ENCODE measurements at regions not wholly inside any gene's neighbourhood (a gene's known extent, or its start where the extent isn't known, plus 50 kb on each side); places are given as distances from the start of the nearest gene placed in this dataset.

GRCh38 chr10:124182088-124182541 is 88.7 kb upstream of the CHST15 start:
- H3K4me3 Mint-ChIP-seq: no peak overlapping the region
- no peak overlapping the region for H3K27ac Mint-ChIP-seq
- intact Hi-C loops (cut with micrococcal nuclease): no loop called here
- peaks cover 19% of the 10 kb centered on the region for H3K27me3 Mint-ChIP-seq
- no peaks in the 10 kb centered on the region for H3K9me3 Mint-ChIP-seq
- peaks cover 22% of the 10 kb centered on the region for H3K4me1 Mint-ChIP-seq (ENCODE audit: low read depth)
- no peaks in the 10 kb centered on the region for H3K36me3 Mint-ChIP-seq (ENCODE audit: low read depth)

DNA sequence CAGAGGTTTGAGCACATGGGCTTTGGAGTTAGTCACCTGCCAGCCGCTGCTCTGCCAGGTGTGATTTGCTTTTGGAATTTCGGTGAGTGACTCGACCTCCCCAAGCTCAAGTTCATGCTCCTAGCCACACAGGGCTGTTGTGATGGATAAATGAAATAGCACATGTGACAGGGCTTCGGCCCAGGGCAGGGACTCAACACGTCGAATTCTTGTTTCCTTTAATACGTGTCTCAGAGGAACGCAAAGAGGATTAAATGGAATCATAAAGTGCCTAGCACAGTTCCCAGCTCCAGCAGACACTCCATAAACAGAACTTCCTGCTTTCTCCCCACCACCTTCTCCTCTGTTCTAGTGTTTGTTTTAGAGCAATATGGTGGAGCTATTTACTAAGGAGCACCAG is 88.3 kb upstream of the CHST15 start:
- H3K36me3 Mint-ChIP-seq (ENCODE audit: low read depth): no peaks in the 10 kb centered on the region

DNA sequence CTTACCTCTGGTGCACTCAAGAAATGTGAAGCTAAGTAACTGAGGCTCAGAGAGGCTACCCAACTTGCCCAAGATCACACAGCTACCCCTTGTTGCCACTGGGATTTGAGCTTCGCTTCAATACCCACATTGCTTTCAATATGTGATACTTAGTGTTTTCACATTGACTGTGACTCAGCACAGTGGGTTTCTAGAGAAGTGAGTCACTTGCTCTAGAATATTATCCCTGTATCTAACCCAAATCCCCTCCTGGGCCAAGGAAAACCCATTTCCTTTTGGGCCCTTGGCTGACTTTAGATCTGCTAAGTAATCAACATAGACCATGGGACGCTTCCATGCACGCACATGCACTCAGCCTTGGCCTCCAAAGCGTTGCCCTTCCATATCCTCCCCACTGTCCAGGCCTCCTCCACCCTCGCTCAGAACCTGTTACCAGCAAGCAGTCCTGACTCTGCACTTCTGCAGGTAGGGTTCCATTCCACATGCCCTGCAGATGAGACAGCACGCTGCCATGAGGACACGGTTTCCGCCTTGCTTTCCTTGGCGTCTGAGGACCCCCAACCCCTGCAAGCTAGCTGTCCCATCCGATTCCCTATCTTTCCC is 87.7 kb upstream of the CHST15 start:
- H3K4me3 Mint-ChIP-seq: no peak overlapping the region
- intact Hi-C loops (cut with micrococcal nuclease): no loop called here
- H3K4me1 Mint-ChIP-seq (ENCODE audit: low read depth): peaks cover 30% of the 10 kb centered on the region
- H3K27me3 Mint-ChIP-seq: peaks cover 29% of the 10 kb centered on the region
- peak overlapping the region; percentile 40 for H3K27ac Mint-ChIP-seq
- H3K36me3 Mint-ChIP-seq (ENCODE audit: low read depth): no peaks in the 10 kb centered on the region
- H3K9me3 Mint-ChIP-seq: no peaks in the 10 kb centered on the region

More for the DNA sequence above, 88.3 kb upstream of the CHST15 start:
- intact Hi-C loops (cut with micrococcal nuclease): no loop called here
- no peak overlapping the region for H3K4me3 Mint-ChIP-seq
- H3K4me1 Mint-ChIP-seq (ENCODE audit: low read depth): peaks cover 25% of the 10 kb centered on the region
- H3K27ac Mint-ChIP-seq: peak overlapping the region; percentile 40
- H3K9me3 Mint-ChIP-seq: no peaks in the 10 kb centered on the region
- peaks cover 23% of the 10 kb centered on the region for H3K27me3 Mint-ChIP-seq

DNA sequence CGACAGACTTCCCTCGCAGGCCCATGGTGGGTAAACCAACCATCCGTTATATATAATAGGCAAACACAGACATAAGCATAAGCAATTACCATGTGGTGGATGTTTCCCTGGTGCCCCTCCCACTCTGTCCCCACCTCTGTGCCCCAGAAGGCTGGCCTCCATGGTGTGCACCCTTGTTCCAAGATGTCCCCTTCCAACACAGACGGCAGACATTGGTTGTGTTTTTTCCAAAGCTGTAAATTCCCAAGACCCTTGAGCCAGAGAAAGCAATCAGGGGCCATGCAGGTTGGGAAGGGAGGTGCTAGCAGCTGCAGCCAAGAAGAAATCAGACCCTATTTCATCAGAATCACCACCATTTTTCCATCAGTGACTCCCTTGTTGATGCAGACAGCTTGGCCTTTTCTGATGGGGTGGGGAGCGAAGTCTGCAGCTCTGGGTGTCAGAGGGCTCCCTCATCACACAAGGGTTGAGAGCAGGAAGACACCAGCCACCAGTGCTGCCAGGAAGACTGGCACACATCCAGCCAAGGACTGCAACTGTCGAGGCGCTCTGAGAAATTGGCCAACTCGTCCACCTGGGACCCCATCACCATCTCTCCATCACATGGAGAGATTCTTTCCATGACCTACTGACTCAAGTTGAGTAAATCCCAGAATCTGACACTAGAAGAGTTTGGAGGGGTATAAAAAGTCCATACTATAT is 86.8 kb upstream of the CHST15 start:
- H3K9me3 Mint-ChIP-seq: no peaks in the 10 kb centered on the region
- peaks cover 35% of the 10 kb centered on the region for H3K4me1 Mint-ChIP-seq (ENCODE audit: low read depth)
- H3K27ac Mint-ChIP-seq: no peak overlapping the region
- no peak overlapping the region for H3K4me3 Mint-ChIP-seq
- H3K36me3 Mint-ChIP-seq (ENCODE audit: low read depth): no peaks in the 10 kb centered on the region
- intact Hi-C loops (cut with micrococcal nuclease): no loop called here
- peaks cover 37% of the 10 kb centered on the region for H3K27me3 Mint-ChIP-seq

DNA sequence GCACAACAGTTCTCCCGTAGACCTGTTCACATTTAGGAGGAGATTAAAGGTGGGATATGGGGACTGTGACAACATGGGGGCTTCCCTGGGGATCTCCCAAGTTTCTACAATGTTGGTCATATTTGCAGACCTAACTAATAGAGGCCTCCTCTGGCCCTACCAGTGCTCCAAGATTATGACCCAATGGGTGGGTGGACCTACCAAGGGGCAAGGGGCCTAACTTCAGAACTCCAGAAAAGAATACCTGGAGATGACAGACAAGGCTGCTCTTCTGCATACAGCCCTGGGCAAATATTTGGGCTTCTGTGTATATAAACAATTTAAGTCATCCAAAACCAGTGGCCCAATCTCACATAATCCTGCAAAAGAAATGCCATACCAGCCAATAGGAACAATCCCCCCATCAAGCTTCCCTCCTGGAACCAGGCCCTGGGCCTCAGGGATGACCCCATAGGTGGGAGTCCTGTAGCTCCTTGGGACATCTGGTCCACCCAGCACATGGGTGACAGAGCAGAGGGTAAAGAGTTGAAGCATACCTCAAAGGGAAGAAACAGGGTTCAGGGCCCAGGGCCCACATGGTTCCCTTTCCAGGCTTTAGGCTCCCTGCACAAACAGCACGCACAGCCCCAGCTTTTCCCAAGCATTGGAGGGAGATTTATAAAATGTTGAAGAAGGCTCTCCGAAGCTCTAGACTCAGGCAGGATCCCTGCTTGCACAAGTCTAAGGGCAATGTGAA is 86.1 kb upstream of the CHST15 start:
- no peaks in the 10 kb centered on the region for H3K9me3 Mint-ChIP-seq
- H3K4me1 Mint-ChIP-seq (ENCODE audit: low read depth): peaks cover 35% of the 10 kb centered on the region
- peaks cover 39% of the 10 kb centered on the region for H3K27me3 Mint-ChIP-seq
- no peaks in the 10 kb centered on the region for H3K36me3 Mint-ChIP-seq (ENCODE audit: low read depth)
- no peak overlapping the region for H3K27ac Mint-ChIP-seq
- intact Hi-C loops (cut with micrococcal nuclease): no loop called here
- no peak overlapping the region for H3K4me3 Mint-ChIP-seq

DNA sequence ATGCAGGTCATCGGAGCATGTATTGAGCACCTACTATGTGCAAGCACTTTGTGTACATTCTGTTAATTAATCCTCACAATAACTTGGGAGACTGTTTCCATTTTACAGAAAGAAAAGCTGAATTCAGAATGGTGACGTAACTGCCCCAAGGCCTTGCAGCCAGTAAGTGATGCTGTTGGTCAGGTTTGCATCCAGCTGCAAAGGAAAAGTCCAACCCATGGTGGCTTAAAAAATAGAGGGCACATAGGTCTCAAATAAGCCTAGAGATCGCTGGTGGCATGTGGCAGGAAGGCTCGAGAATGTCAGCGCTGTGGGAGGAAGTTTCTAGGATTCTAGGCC is 83.8 kb upstream of the CHST15 start:
- Mint-ChIP-seq H3K4me1 (ENCODE audit: low read depth) (peaks cover 35% of the 10 kb centered on the region), H3K9me3 (no peaks in the 10 kb centered on the region), H3K27ac (no peak overlapping the region), H3K4me3 (no peak overlapping the region), H3K27me3 (peaks cover 40% of the 10 kb centered on the region), H3K36me3 (ENCODE audit: low read depth) (no peaks in the 10 kb centered on the region)
- intact Hi-C loops (cut with micrococcal nuclease): no loop called here

DNA sequence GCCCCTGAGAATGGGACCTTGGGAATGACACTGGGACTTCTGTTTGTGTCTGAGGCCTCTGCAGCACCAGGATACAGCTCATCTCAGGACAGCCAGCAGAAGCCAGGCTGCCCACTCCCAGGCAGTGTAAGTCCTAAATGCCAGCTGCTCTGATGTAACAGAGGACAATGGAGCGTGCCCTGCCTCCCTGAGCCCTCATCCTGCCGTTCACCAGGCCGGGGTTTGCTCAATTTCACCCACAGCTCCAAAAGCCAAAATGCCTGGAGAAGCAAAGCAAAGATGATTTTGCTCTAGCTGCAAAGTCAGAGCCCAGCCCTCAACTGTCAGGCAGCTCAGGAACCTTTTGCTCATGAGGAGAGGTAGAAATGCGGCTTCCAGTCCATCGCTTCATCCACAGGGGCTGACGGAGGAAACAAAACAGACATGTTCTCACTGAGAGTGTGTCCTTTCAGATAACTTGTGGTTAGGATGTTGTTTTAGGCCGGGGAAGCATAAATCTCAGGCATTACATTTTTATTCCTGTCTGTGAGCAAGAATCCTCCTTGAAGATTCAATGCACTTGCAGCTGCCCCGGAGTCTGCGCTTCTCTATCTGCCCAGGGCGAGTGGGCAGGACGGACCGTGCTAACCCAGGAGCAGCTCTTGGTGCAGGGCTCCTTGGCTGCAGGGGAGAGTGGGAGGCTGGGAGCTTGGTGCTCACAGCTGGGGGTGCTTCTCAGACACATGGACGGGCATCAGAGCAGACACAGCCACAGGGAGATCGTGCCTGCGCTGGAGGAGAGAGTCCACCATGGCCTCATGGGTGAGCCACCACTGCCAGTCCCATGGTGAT is 83.2 kb upstream of the CHST15 start:
- Mint-ChIP-seq H3K36me3 (ENCODE audit: low read depth) (no peaks in the 10 kb centered on the region), H3K4me3 (no peak overlapping the region), H3K4me1 (ENCODE audit: low read depth) (peaks cover 31% of the 10 kb centered on the region), H3K27me3 (peaks cover 41% of the 10 kb centered on the region), H3K27ac (no peak overlapping the region), H3K9me3 (no peaks in the 10 kb centered on the region)
- intact Hi-C loops (cut with micrococcal nuclease): no loop called here

- peaks cover 44% of the 10 kb centered on the region for H3K27me3 Mint-ChIP-seq
- H3K4me3 Mint-ChIP-seq: no peak overlapping the region
- intact Hi-C loops (cut with micrococcal nuclease): no loop called here
- H3K36me3 Mint-ChIP-seq (ENCODE audit: low read depth): no peaks in the 10 kb centered on the region
- H3K9me3 Mint-ChIP-seq: no peaks in the 10 kb centered on the region
- peaks cover 24% of the 10 kb centered on the region for H3K4me1 Mint-ChIP-seq (ENCODE audit: low read depth)
- no peak overlapping the region for H3K27ac Mint-ChIP-seq
Measured at GRCh38 chr10:124175701-124176348, 82.4 kb upstream of the CHST15 start.

DNA sequence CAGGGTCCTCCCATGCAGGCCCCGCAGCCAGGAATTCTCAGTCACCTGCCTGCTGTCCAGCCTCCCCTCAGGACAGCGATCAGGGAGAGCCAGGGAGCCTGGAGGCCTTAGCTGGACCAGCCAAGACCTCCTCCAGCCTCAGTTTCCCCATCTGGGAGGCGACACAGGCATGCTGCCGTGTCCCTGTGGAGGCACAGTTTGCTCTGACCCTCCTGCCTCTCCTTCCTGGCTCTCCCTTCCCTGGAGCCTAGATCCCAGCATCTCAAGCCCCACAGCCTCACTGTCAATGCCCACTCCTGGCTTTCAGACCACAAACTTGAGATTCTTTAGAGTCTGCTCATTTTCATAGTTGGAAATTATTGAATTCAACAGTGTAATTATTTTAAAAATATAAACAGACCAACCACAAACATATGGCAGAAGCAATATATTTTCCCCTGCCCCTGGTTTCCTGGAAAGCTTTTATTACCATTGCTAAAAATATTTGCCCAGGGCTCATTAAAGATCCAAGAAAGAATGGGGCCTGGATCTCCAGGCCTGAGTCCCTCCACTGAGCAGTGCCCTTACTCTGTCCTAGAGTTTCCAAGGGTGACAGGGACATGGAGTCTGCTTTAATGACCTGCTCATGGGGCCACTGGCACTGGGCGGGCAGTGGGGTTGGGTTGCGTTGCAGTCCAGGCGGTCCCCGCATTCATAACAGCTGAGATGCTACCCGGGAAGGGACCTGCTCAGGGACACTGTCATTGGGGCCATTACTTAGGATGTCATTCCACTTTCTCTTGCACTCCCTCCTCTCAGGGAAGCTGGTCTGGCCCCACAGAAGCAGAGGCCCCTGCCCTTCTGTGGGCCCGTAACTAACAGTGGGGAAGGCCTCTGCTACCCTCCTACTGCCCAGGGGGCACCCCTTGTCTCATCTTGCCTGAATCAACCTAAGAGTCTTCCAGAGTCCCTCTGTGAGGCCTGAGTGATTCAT is 81.6 kb upstream of the CHST15 start:
- no peaks in the 10 kb centered on the region for H3K9me3 Mint-ChIP-seq
- H3K36me3 Mint-ChIP-seq (ENCODE audit: low read depth): no peaks in the 10 kb centered on the region
- peaks cover 15% of the 10 kb centered on the region for H3K4me1 Mint-ChIP-seq (ENCODE audit: low read depth)
- intact Hi-C loops (cut with micrococcal nuclease): no loop called here
- H3K27me3 Mint-ChIP-seq: peaks cover 44% of the 10 kb centered on the region
- H3K4me3 Mint-ChIP-seq: no peak overlapping the region
- H3K27ac Mint-ChIP-seq: no peak overlapping the region

DNA sequence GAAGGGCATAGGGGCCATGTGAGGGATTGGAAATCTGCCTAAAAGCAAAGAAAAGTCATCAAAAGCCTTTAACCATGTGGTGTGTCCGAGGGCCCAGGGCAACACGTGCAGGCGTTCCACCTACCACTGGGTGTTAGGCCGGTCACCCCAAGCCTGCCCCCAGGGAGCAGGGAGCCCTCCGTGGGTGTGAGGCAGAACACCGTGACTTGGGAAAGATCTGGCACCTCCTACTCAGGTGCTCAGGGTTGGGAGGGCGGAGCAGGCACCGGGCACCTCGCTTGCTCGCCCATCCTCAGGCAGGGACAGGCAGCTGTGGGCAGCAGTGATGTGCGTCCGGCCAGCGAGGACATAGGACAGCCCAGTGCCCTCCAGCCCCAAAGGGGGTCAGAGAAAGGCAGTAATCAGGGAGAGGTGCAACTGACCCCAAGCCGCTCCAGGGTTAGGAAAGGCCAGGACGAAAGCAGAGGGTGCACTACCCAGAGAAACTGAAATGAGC is 80.7 kb upstream of the CHST15 start:
- no peak overlapping the region for H3K27ac Mint-ChIP-seq
- no peak overlapping the region for H3K4me3 Mint-ChIP-seq
- no peaks in the 10 kb centered on the region for H3K9me3 Mint-ChIP-seq
- no peaks in the 10 kb centered on the region for H3K36me3 Mint-ChIP-seq (ENCODE audit: low read depth)
- H3K27me3 Mint-ChIP-seq: peaks cover 46% of the 10 kb centered on the region
- H3K4me1 Mint-ChIP-seq (ENCODE audit: low read depth): peaks cover 14% of the 10 kb centered on the region
- intact Hi-C loops (cut with micrococcal nuclease): no loop called here

DNA sequence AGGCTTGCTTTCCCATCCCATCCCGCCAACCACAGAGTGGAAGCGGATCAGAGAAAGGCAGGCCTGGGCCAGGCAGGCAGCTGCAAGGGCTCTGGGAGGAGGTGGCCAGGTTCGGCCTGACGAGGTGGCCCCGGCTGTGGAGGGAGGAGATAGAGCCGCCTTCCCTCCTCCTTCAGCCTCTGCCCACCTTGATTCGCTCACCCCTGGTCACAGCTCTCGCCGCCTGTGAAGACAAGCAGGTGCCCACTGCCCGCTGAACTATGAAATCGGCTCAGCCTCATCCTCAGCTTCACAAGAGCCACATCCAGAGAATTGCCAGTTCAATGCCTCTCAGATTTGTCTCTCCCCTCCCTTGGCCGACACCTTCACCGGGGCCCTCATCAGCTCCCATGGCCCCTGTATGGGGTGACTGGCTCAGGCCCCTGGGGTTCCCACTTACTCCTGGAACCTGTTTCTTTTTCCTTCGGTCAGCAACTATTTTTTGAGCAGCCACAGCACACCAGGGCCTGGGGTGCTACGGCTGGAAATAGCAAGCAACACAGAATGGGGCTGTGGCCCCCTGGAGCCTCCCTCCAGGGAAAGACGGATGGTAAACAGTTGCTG is 80.0 kb upstream of the CHST15 start:
- Mint-ChIP-seq H3K27ac (no peak overlapping the region), H3K4me1 (ENCODE audit: low read depth) (peaks cover 14% of the 10 kb centered on the region), H3K9me3 (no peaks in the 10 kb centered on the region), H3K36me3 (ENCODE audit: low read depth) (no peaks in the 10 kb centered on the region), H3K4me3 (no peak overlapping the region), H3K27me3 (peaks cover 48% of the 10 kb centered on the region)
- intact Hi-C loops (cut with micrococcal nuclease): no loop called here

GRCh38 chr10:124172181-124172916 is 79.0 kb upstream of the CHST15 start:
- H3K4me3 Mint-ChIP-seq: no peak overlapping the region
- H3K9me3 Mint-ChIP-seq: peaks cover under 1% of the 10 kb centered on the region
- H3K27me3 Mint-ChIP-seq: peaks cover 44% of the 10 kb centered on the region
- H3K36me3 Mint-ChIP-seq (ENCODE audit: low read depth): no peaks in the 10 kb centered on the region
- H3K27ac Mint-ChIP-seq: no peak overlapping the region
- intact Hi-C loops (cut with micrococcal nuclease): no loop called here
- H3K4me1 Mint-ChIP-seq (ENCODE audit: low read depth): peaks cover 14% of the 10 kb centered on the region

Measured in dendritic cell treated with granulocyte-macrophage colony-stimulating factor and Interleukin-4, amounts not matched to agents 40 ng/mL and 50 ng/mL, for 4 days (primary cell).